ENCODE measurements at regions not wholly inside any gene's neighbourhood (a gene's known extent, or its start where the extent isn't known, plus 50 kb on each side); places are given as distances from the start of the nearest gene placed in this dataset.

- ATAC-seq (no peak), FAIRE-seq (no peak), DNase-seq (ENCODE audit: extremely low read depth in 1 of 4, low spot score in 3 of 4) (no peak)
- TF ChIP-seq ZFP30 (CRISPR knock-in tag; IDR thresholded peaks at IDR 0.05; ENCODE audit: borderline replicate concordance) (no peak), BRF1 (IDR thresholded peaks at IDR 0.05; ENCODE audit: borderline replicate concordance, extremely low read depth, insufficient read length) (no peak)
- Histone ChIP-seq H3K4me3 (no peak overlapping the region), H2AFZ (ENCODE audit: low read depth, low read length) (no peak overlapping the region), H4K20me1 (replicated peaks; ENCODE audit: control insufficient read depth, insufficient read depth, low read length) (no peaks in the 10 kb centered on the region), H3K9me1 (ENCODE audit: control insufficient read depth, insufficient read depth, low read length) (no peaks in the 10 kb centered on the region), H3K27ac (ENCODE audit: extremely low read depth, low read depth, low read length) (no peak overlapping the region), H3K27me3 (ENCODE audit: control insufficient read depth in 2 of 2, insufficient read depth in 2 of 2, low read length in 2 of 2) (no peaks in the 10 kb centered on the region), H3K79me2 (ENCODE audit: control insufficient read depth, insufficient read depth, low read length) (no peaks in the 10 kb centered on the region), H3K9me3 (replicated peaks; ENCODE audit: control insufficient read depth, insufficient read depth, low read depth, low read length) (no peaks in the 10 kb centered on the region), H3K36me3 (ENCODE audit: control insufficient read depth, insufficient read depth, low read length) (no peaks in the 10 kb centered on the region), H3K4me2 (ENCODE audit: insufficient read depth, low read length) (no peak overlapping the region), H3K9ac (ENCODE audit: insufficient read depth in 1 of 2, low read depth in 2 of 2, low read length in 2 of 2) (no peak overlapping the region), H3K4me1 (replicated peaks in 1 of 2; ENCODE audit: control insufficient read depth in 2 of 2, insufficient read depth in 2 of 2, low read length in 2 of 2) (no peaks in the 10 kb centered on the region)
- intact Hi-C loops (cut with micrococcal nuclease) = no loop called here
- ChIA-PET CTCF (ENCODE audit: low intra/inter-chr PET ratio) (no interaction called here), POLR2A (no interaction called here)
- no TSS peak for BruUV-seq (replicated peaks)
- in situ Hi-C loops (cut with MboI) = no loop called here
- WGBS (ENCODE audit: insufficient coverage, low coverage, missing lambda C conversion rate) = 0% methylated on average over 2 of the region's 4 CpGs
Observed at GRCh38 chr17:15051933-15052332, 213.2 kb downstream of the PMP22 start.

GRCh38 chr17:15049795-15050160, 215.3 kb downstream of the PMP22 start:
- POLR2A ChIA-PET = no interaction called here
- intact Hi-C loops (cut with micrococcal nuclease) = no loop called here
- WGBS (ENCODE audit: insufficient coverage, low coverage, missing lambda C conversion rate) = 0% methylated on average over 5 of the region's 5 CpGs
- TF ChIP-seq PHTF2 (CRISPR knock-in tag; IDR thresholded peaks at IDR 0.05) (no peak), PURB (CRISPR knock-in tag; IDR thresholded peaks at IDR 0.05; ENCODE audit: low read depth) (no peak), SMARCE1 (IDR thresholded peaks at IDR 0.05) (no peak), REST (IDR thresholded peaks at IDR 0.05; ENCODE audit: borderline replicate concordance) (no peak), REST (CRISPR knock-in tag; IDR thresholded peaks at IDR 0.05; ENCODE audit: low read depth) (no peak), ZKSCAN8 (CRISPR knock-in tag; IDR thresholded peaks at IDR 0.05) (no peak), ZNF175 (CRISPR knock-in tag; IDR thresholded peaks at IDR 0.05; ENCODE audit: low read depth) (no peak), MAFF (IDR thresholded peaks at IDR 0.05; ENCODE audit: low read length) (no peak)

More at GRCh38 chr17:15049795-15050160, 215.3 kb downstream of the PMP22 start:
- Histone ChIP-seq H3K4me1 (replicated peaks in 1 of 2; ENCODE audit: control insufficient read depth in 2 of 2, insufficient read depth in 2 of 2, low read length in 2 of 2) (no peaks in the 10 kb centered on the region), H3K27ac (ENCODE audit: extremely low read depth, low read depth, low read length) (no peak overlapping the region), H3K9ac (ENCODE audit: insufficient read depth in 1 of 2, low read depth in 2 of 2, low read length in 2 of 2) (no peak overlapping the region), H3K9me1 (ENCODE audit: control insufficient read depth, insufficient read depth, low read length) (no peaks in the 10 kb centered on the region), H3K79me2 (ENCODE audit: control insufficient read depth, insufficient read depth, low read length) (no peaks in the 10 kb centered on the region), H3K27me3 (ENCODE audit: control insufficient read depth in 2 of 2, insufficient read depth in 2 of 2, low read length in 2 of 2) (no peaks in the 10 kb centered on the region), H3K9me3 (replicated peaks; ENCODE audit: control insufficient read depth, insufficient read depth, low read depth, low read length) (no peaks in the 10 kb centered on the region), H3K36me3 (ENCODE audit: control insufficient read depth, insufficient read depth, low read length) (no peaks in the 10 kb centered on the region), H2AFZ (ENCODE audit: low read depth, low read length) (no peak overlapping the region), H3K4me3 (no peak overlapping the region), H3K4me2 (ENCODE audit: insufficient read depth, low read length) (no peak overlapping the region), H4K20me1 (replicated peaks; ENCODE audit: control insufficient read depth, insufficient read depth, low read length) (no peaks in the 10 kb centered on the region)
- no peak for FAIRE-seq
- BruUV-seq (replicated peaks) = no TSS peak
- no peak for DNase-seq (ENCODE audit: extremely low read depth in 1 of 4, low spot score in 3 of 4)
- no peak for ATAC-seq
- in situ Hi-C loops (cut with MboI) = no loop called here
- CTCF ChIA-PET (ENCODE audit: low intra/inter-chr PET ratio) = no interaction called here
